NCI-H748 treated with DMSO at 0.1 percent for 48 hours (cell line): ENCODE measurements at regions not wholly inside any gene's neighbourhood (a gene's known extent, or its start where the extent isn't known, plus 50 kb on each side); places are given as distances from the start of the nearest gene placed in this dataset.
A peak's percentile ranks its signal among the peaks of the same experiment; 100 is the strongest.

Experiments
- DNase-seq: peaks from one replicate; lab custom pipeline; 2025; lab: John Stamatoyannopoulos, UW

DNA sequence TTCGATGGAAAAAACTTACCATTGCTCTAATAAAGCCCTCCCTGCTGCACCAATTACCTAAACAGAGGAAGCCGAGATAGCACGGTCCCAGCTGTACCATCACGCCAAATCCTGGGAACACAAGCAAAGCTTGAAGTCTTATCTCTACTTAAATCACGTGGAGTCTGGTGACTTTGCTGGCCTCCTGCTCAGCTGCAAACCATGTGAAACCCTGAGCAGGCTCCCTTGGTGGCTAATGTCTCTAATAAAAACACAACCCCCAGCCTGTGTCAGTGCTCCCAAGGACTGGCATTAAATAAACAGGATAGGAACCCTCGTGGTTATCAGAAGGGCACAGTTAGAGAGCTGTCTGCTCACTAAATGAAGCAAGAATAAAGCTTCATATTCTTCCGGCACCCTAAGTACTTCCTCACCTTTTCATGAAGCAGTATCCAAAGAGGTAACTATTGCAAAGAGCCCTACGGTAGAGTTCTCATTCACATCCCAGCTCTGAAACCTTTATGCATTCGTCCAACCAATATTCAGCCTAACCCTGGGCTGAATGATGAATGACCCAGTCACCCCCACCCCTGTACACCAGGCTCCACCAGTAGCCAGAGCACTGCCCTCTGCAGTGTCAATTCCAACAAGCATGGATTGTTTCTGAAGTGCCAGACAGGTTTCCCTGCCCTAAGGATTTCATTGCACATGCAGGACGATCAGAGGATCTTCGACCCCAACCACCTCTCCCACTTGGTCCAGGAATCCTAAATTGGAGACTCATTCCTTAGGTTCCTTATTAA is 452.7 kb upstream of the TMPO start:
- DNase-seq: no peak

DNA sequence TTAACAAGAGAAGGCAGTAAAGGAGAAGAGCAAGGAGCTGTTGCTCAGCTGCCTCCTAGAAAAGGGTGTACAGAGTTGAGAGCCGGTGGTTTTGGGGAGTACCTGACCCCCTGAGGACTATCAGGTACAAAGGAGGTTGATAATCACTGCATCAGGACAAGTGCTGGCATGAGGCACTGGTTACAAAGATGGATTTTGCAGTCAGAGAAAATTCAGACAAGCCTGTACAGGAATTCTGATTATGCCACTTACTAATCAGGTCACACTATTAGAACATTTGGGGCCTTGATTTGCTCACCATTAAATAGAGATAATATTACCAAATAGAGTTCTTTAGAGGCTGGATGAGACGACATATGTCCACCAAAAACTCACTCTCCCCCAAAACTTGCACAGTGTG is 450.9 kb upstream of the TMPO start:
- DNase-seq: no peak

DNA sequence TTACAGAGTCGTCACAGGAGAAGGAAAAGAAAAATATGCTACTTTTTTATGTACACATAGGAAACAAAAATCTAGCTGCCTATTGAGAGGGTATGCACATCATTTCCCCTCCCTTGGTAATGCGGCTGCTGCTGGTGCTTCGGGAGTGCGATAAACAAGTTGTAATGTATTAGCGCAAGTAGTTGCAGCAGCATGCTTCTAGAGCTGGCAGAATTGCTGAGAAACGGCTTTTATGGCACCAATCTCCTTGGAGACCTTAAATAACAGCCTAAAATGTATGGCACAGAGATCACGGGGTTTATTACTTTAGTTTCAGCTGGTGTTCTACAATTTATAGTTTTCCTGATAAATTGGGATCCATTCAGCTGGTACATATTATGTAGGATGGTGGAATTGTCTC is 447.6 kb upstream of the TMPO start:
- no peak for DNase-seq

DNA sequence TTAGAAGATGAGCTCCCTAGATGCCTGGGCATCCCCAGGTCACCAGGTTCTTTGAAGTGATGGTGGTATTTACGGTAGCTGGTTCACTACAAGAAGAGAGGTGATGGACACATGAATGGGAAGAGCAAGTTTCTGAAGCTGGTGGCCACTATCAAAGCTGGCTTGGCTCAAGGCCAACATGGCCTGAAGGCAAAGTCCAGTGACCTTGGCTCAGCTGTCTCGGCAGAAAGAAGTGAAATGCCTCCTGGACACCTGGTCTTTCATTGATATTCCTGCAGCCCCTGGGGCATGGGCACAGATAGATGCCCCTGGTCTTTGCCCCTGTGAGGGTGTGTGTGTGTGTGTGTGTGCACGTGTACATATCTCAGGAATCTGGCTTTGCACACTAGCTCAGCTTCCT is 441.8 kb upstream of the TMPO start:
- DNase-seq: no peak

DNA sequence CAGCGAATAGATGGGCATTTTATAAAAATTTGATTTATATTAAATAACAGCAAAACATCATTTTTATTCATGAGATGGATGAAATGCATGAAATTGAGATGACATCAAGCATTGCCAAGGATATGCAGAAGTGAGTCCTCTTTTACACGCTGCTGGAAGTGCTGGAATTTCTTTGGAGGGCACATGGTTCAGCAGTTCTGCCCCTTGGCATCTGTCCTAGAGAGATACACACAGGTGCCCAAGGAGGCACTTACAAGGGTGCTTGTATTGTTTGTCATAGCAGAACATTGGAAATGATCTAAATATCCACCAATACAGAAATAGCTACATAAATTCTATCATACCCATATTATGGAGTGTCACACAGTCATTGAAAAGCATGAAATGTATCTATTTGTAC is 441.1 kb upstream of the TMPO start:
- no peak for DNase-seq

DNA sequence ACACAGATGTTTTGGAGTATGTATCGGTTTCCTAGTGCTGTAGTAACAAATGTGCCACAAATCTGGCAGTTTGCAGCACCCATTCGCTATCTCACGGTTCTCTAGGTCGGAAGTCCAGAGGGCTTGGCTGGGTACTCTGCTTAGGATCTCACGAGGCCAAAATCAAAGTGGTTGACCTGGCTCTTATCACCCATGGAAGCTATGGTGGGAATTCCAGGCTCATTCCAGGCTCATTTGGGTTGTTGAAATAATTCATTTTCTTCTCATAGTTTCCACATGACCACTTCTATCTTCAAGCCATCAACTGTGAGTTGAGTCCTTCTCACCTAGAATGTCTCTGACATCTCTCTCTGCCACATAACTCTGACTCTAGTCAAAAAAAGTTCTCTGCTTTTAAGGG is 431.0 kb upstream of the TMPO start:
- DNase-seq: no peak

DNA sequence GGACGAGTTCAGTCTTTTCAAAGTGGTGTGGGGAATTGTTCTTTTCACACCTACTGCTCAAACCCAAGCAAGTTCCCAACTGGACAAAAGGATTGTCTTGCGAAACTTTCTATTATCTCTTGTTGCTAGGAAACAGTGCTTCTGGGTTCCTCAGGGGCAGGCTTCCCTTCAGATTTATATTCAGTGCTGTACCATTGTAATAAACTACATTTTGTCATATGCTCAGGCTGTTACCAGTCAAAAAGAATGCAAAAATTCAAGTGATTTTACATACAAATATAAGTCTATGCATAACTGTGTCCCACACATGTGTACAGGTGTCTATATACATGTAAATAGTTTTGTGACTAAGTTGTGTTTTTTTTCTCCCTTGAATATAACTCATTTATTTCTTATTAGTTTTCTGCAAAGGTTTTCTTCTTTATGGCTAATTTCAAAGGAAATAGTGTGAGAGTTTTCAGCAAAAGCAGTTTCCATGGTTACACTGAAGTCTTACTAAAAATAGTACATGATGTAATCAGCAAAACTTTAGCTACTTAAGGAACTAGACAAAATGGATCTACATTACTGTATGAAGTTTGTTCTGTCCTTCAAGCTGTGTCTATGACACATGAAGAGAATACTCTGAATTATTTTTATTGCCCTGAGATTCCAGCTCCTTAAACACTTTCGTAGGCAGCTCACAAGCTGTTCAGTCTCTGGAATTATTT is 430.2 kb upstream of the TMPO start:
- peak; percentile 34 for DNase-seq

DNA sequence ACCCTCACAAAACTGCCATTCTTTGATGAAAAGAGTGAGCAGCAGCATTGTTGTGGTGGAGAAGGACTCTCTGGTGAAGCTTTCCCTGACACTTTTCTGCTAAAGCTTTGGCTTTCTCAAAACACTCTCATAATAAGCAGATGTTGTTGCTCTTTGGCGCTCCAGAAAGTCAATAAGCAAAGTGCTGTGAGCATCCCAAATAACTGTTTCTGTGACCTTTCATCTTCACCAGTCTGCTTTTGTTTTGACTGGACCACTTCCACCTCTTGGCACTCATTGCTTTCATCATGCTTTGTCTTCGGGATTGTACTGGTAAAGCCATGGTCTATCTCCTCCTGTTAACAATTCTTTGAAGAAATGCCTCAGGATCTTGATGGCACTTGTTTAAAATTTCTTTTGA is 424.7 kb upstream of the TMPO start:
- DNase-seq: no peak

DNA sequence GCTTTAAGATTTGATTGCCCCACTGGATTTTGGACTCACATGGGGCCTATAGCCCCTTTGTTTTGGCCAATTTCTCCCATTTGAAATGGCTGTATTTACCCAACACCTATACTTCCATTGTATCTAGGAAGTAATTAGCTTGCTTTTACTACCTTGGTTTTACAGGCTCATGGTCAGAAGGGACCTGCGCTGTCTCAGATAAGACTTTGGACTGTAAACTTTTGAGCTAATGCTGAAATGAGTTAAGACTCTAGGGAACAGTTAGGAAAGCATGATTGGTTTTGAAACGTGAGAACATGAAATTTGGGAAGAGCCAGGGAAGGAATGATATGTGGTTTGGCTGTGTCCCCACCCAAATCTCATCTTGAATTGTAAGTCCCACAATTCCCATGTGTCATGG is 419.0 kb upstream of the TMPO start:
- no peak for DNase-seq

DNA sequence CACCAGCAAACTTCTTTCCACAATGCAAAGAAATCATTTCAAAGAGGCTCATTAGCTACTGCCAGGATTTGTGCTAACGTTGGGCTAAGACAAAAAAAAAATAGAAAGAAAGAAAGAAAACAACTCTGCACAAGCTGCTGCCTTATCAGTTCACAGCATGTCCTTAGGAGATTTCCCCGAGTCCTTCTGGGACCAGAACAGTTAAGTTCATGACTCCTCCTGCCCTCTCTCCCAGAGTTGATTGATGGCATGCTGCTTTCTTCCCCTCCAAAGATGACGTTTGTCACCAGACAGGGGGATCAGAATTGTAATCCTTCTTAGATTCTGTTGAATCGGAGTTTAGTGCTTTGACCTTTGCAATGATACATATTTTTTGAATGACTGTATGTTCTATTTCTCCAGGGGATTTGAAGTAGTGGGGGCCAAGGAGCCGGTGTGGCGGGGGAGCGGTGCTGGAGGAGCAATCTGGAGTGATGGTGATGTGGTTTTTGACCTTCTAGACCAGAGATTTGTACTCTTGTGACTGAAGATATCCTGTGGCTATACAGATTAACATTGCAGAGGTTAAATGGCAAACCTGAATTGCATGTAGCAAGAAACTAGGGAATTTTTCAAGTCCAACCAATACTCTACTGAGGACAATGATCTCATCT is 409.2 kb upstream of the TMPO start:
- DNase-seq: no peak

DNA sequence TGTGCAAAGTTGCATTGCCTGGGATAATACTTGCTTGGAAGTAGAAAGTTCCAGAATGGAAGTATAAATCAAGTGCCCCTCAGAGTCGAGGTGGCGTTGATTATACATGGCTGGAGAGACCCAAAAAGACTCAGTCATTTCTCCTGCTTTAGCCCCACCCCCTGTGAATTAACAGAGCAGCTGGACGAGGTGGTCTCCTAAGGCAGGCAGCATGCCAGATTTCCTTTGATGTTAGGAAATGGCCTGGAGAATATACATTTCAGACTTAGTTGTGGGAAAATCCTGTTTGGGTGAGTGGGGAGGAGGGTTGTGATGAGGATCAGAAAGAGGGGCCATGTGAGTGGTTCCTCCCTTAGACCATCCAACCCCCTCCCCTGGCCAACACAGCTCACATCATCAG is 406.1 kb upstream of the TMPO start:
- no peak for DNase-seq

DNA sequence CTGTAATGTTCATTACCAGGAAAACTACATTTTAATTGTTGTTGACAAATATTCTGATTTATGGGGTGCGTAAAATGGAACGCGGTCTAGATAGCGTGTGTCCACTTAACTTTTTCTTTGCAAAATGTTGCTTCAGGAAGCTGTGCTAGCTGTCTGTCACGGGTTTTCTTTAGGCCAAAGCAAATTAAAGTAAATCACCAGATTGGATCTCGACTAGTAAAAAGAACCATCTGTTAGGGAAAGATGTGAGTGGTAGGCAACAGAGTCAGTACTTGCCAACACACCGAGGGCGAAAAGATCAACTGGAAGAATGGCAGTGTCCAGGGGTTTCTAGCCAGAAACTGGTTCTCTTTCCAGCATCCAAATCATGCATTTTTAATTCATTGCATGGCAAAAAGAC is 404.9 kb upstream of the TMPO start:
- DNase-seq: no peak

DNA sequence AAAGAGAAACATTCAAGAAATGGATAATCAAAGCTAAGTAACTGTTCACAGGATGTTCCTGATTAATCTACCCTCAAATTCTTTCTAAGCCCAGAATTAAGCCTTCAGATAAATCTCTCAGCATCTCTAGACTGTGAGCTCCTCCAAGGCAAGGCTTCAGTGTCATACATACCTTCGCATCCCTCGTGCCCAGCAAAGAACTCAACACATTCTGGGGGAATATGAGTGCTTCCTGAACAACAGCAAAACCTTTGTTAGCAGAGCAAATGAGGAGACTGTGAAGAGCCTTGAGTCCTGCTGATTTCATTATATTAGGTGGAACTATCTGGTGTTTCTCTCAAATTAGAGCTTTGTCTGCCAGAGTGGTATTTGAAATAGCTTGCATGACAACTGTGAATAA is 401.8 kb upstream of the TMPO start:
- no peak for DNase-seq

DNA sequence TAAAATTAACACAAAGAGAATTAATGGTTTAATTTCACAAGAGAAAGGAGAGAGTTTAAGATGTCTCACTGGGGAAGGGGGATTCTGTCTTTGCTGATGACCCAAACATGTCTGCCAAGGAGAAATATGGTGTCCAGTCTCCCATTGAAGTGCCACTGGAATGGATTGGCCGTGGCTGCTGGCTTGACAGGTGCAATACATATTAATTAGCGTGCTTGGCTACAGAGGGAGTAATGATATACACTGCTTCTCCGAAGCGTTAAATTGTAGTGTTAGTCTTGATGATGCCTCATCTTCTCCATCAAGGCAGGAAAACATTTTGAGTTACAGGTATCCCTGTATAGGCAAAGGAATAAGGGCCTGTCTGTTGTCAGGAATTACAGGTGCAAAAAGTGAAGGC is 393.4 kb upstream of the TMPO start:
- no peak for DNase-seq

DNA sequence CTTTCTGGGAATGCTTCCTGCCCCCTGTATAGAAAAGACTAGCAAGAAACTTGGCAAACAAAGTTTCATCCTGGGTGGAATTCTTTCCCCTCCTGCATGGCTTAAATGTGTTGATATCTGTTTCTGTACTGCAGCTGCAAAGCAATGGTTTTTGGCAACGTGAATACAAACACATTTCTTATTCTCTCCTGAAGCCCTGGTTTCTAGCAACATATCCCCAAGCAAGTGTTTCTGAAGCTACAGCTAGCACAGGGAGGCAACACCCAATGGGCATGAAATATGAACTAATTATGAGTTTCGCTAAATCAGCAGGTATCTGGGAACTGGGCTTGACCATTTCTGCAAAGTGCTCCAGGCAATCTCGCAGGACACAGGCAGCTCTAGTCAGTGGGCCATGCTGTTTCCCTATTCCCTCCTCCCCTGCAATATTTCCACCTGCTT is 392.3 kb upstream of the TMPO start:
- no peak for DNase-seq

DNA sequence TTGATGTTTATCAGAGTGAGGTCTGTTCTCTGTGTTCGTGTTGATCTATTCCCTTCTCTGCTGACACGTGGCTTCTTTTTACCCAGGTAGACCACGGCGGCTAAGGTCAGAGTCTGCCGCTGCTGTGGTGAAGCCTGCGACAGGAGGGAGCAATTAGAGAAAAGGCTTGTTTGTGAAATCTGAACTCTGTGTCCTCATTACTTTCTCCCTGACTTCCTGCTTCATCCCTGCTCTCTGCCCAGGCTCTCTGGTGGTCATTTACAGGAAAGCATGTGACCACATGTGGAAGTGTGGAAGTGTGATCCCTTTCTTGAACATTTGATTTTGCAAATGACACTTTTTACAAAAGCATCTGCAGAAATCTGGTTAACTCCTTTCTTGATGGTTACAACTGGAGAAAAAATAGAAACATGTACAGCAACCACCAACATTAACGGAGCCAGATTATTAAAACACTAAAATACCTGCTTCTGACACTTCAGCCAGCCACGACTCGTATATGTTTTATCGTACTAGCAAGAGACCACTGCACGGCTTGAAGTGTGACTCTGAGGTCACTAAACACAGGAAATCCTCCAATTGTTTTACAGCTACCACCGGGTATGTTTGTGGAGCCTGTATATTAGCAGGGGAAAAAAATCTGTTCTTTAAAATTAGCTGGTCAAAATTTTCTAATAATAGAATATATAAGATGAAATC is 388.6 kb upstream of the TMPO start:
- peak; percentile 18 for DNase-seq

DNA sequence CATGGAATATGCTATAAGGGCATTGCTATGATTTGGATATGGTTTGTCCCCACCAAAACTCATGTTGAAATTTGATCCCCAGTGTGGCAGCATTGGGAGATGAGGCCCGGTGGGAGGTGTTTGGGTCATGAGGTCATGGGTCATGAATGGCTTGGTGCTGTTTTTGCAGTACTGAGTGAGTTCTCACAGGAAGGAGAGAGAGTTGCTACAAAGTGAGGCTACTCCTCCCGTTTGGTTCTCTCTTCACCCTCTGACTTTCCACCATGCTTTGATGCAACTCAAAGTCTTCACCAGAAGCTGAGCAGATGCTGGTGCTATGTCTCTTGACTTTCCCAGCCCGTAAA is 388.1 kb upstream of the TMPO start:
- no peak for DNase-seq

DNA sequence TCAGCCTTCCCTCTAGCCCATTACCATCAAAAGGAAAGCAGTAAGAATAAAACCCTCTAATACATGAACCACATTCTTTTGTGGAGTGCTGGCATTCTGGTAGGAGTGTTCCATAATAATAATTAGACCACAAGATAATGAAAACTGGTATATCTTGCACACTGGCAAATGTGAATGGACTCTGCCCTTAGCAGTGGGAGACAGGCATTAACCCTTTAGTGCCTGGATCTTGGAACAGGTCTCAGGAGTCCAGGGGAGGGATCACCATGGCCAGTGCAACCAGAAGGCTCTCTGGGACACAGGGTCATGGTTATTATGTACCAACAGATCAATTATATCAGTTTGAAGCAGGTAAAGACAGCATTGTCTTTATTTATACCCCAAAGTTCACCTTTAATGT is 387.5 kb upstream of the TMPO start:
- DNase-seq: no peak

DNA sequence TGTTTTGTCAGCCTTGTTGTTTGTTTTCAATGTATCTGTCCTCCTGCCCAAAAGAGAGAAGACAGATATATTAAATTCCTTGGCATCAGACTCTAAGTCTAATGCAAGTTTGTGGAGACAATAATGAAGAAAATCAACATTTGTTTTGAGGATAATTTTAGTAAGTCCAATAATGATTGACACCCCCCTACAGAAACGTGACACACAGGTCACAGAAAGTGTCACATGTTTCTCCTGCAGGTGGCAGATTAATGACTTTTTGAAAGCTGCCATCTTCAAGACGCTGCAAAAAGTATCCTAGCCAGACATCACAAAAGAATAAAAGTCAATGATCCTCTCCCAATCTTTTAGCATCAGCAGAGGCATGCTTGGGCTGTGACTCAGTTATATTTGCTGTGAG is 378.8 kb upstream of the TMPO start:
- no peak for DNase-seq

DNA sequence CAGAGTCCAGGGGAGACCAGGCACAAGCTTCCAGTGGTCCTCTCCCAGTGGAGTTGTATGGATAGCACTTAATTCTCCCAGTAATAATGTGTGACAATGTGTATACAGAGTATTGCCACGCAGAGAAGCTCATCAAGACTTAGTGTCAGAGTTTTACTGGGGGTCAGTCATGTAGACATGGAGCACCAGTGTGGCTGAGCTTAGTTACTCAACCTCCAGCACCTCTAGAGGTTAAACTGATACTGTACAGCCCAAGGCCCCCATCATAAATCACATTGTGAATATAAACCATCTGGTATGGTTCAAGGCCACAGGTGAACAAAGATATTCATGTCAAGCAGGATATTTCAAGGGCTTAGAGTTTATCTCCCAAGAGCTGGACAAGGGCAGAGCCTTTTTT is 378.1 kb upstream of the TMPO start:
- no peak for DNase-seq

DNA sequence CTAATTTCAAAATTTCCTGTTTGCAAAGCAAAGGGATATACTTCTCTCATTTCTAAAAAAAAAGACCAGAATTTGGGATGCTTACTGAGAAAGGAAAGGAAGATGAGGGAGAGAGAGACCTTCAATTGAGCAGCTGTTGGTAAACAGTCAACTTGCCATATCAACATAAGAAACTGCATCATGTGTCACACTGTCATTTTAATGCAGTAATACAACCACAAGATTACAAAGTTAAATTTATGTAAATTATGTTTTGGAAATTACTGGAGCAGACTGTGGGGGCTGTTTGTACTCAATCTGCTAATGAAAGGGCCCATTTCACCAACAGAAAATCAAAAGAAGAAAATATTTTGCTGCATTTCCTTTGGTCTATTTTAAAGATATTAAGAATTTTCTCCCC is 370.4 kb upstream of the TMPO start:
- DNase-seq: no peak

DNA sequence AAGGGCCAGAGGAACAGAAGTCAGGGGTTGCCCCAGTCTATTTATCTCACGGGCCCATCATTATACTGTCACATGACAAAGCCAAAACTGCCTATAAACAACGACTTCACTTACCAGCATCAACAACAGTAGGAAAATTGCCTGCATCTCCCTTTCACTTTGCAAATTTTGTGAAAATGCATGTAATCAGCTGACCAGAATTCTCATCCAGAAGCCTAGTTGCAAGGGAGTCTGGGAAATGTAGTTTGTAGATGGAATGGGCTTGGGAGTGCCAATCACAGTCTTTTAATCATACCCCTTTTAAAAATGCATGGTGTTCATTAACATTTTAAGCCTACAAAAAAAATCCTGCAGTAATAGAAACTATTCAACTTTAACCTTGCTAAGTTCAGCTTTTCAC is 369.3 kb upstream of the TMPO start:
- DNase-seq: no peak

DNA sequence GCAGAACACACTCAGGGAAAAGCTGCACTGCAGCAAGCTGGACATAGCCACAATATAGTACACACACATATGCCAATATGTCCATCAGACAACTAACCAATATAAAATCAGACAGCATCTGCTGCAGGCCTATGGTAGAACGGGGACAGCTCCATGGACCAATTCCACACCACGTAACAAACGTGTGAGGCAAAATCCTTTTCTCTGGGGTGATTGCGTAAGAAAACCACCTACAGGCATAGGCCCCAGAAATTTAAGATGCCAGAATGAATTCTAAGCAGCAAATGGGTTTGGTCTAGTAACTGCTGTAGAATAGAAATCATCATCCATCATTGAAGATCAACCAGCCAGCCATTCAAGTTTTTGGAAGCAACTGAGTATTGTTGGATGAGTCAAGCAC is 368.9 kb upstream of the TMPO start:
- DNase-seq: no peak
